ENCODE measurements at regions not wholly inside any gene's neighbourhood (a gene's known extent, or its start where the extent isn't known, plus 50 kb on each side); places are given as distances from the start of the nearest gene placed in this dataset.

DNA sequence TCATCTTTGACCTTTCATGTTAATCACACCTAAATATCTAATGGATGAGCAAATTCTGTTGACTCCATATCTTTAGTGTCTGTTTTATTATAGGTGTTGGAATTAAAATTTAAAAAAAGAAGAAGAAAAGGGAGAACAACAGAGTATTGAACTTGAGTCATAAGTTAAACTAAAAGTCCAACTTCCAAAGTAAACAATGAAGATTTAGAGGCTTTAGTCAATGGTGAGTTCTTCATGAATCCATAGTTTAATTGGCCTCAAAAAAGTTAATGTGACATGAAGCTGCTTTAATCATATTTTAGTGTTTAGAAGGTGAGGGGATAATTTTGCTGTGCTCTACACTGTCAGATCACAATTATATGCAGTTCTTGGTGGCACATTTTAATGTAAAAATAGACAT is 288.2 kb upstream of the RORA start:
- Histone ChIP-seq H3K4me1 (no peaks in the 10 kb centered on the region), H3K4me3 (no peak overlapping the region), H3K9ac (ENCODE audit: low read depth in 2 of 2, low read length in 2 of 2) (no peak overlapping the region), H3K27me3 (no peaks in the 10 kb centered on the region), H3K36me3 (no peaks in the 10 kb centered on the region), H3K9me3 (no peaks in the 10 kb centered on the region), H3K27ac (no peak overlapping the region)
- TF ChIP-seq, protein P1, sequence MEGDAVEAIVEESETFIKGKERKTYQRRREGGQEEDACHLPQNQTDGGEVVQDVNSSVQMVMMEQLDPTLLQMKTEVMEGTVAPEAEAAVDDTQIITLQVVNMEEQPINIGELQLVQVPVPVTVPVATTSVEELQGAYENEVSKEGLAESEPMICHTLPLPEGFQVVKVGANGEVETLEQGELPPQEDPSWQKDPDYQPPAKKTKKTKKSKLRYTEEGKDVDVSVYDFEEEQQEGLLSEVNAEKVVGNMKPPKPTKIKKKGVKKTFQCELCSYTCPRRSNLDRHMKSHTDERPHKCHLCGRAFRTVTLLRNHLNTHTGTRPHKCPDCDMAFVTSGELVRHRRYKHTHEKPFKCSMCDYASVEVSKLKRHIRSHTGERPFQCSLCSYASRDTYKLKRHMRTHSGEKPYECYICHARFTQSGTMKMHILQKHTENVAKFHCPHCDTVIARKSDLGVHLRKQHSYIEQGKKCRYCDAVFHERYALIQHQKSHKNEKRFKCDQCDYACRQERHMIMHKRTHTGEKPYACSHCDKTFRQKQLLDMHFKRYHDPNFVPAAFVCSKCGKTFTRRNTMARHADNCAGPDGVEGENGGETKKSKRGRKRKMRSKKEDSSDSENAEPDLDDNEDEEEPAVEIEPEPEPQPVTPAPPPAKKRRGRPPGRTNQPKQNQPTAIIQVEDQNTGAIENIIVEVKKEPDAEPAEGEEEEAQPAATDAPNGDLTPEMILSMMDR (IDR thresholded peaks at IDR 0.05), result no peak
- DNase-seq, result no peak
- intact Hi-C loops (cut with DNase I), result no loop called here

DNA sequence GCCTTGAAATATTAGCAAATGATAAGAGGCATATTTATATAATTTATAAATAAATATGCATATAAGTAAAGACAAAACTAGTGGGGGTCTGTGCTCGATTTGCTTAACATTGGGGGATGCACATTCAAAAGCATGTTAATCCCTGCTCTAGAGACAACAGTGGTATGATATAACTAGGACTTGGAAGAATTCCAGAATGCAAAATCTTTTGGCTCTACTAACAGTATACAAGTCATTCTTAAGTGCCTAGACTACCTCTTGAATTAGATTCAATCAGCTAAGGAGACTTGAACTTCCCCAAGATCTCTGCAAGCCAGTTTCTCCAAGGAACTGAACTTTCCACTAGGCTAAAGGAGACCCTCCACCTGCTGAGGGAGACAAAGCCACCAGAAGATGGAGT is 282.7 kb upstream of the RORA start:
- no peaks in the 10 kb centered on the region for H3K27me3 ChIP-seq
- H3K9ac ChIP-seq (ENCODE audit: low read depth in 2 of 2, low read length in 2 of 2), result no peak overlapping the region
- H3K4me3 ChIP-seq, result no peak overlapping the region
- intact Hi-C loops (cut with DNase I), result no loop called here
- no peaks in the 10 kb centered on the region for H3K9me3 ChIP-seq
- H3K27ac ChIP-seq, result no peak overlapping the region
- DNase-seq, result no peak
- H3K4me1 ChIP-seq, result no peaks in the 10 kb centered on the region
- H3K36me3 ChIP-seq, result no peaks in the 10 kb centered on the region
- TF ChIP-seq, protein P1 (IDR thresholded peaks at IDR 0.05), result no peak

DNA sequence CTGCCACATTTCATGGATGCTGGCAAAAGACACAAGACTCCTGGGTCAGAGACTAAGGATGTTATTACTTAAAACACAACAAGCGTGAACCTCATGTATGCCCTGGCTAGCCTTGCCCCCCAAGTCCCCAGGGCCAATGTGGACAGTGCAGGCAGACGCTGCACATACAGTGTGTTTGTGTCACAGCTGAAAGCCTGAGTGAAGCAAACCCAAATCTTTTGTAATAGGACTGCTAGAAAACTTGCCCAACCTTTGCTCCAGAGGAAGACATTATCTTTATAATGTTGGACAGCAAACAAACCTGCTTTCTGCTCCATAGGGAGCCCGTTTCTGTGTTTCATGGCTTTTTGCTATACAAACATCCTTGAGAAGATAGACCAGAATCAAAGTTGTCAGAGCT is 282.0 kb upstream of the RORA start:
- no peak overlapping the region for H3K4me3 ChIP-seq
- no peak overlapping the region for H3K9ac ChIP-seq (ENCODE audit: low read depth in 2 of 2, low read length in 2 of 2)
- H3K27ac ChIP-seq, result no peak overlapping the region
- DNase-seq, result no peak
- no peaks in the 10 kb centered on the region for H3K36me3 ChIP-seq
- TF ChIP-seq, protein P1 (IDR thresholded peaks at IDR 0.05), result no peak
- intact Hi-C loops (cut with DNase I), result no loop called here
- no peaks in the 10 kb centered on the region for H3K4me1 ChIP-seq
- no peaks in the 10 kb centered on the region for H3K27me3 ChIP-seq
- no peaks in the 10 kb centered on the region for H3K9me3 ChIP-seq

DNA sequence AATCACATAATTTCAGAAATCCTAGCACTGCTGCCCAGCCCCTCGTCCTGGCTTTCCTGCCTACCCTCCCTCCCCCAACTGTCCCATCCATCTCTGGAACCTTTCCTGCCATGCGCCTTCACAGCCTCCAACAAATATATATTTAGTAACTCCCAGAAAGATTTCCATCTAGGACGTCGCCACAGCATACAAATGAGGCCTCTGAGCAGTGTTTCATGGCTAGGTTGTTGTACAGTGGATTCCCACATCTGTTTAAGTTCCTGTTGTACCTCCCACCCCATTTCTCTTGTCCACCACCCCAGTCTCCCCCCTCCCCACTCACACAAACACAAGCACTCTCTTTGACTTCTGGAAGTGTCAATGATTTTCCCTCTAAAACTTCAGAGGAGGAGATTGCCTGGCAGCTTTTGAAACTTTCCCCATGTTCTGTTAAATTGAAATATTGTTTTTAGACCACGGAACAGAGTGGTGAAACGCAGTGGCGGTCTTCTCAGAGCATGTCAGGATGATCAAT is 280.3 kb upstream of the RORA start:
- H3K4me3 ChIP-seq, result no peak overlapping the region
- intact Hi-C loops (cut with DNase I), result no loop called here
- no peaks in the 10 kb centered on the region for H3K4me1 ChIP-seq
- no peak overlapping the region for H3K9ac ChIP-seq (ENCODE audit: low read depth in 2 of 2, low read length in 2 of 2)
- H3K9me3 ChIP-seq, result no peaks in the 10 kb centered on the region
- TF ChIP-seq, protein P1 (IDR thresholded peaks at IDR 0.05), result no peak
- H3K27me3 ChIP-seq, result no peaks in the 10 kb centered on the region
- DNase-seq, result no peak
- no peak overlapping the region for H3K27ac ChIP-seq
- H3K36me3 ChIP-seq, result no peaks in the 10 kb centered on the region

DNA sequence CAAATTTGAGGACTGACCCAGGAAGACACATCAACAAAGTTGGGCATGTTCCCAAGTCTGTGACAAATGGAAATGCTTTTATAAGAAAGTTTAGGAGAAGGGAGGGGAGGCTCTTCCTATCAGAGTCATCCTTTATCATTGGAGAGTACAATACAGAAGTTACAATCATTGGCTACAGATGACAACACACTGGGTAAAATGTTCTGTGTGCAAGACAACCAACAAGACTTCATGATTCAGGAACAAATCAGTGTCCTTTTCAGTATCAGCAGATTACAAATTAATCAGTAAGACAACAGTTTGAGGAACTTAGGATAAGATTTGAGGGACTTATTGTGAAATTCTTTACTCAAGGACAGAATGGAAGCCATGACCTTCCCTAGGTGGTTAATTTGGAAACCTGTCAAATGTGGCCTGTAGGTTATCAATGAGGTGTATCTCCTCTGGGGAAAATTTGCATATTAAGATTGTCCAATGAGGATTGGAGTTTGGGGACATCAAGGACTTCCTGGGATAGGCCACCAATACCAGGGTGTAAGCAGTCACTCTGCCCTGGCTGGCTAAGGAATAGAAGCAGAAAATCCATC is 274.4 kb upstream of the RORA start:
- TF ChIP-seq, protein P1 (IDR thresholded peaks at IDR 0.05), result no peak
- Histone ChIP-seq H3K27me3 (no peaks in the 10 kb centered on the region), H3K27ac (no peak overlapping the region), H3K4me3 (no peak overlapping the region), H3K4me1 (no peaks in the 10 kb centered on the region), H3K9me3 (no peaks in the 10 kb centered on the region), H3K9ac (ENCODE audit: low read depth in 2 of 2, low read length in 2 of 2) (no peak overlapping the region), H3K36me3 (no peaks in the 10 kb centered on the region)
- intact Hi-C loops (cut with DNase I), result no loop called here
- no peak for DNase-seq
